ENCODE measurements at regions not wholly inside any gene's neighbourhood (a gene's known extent, or its start where the extent isn't known, plus 50 kb on each side); places are given as distances from the start of the nearest gene placed in this dataset.

DNA sequence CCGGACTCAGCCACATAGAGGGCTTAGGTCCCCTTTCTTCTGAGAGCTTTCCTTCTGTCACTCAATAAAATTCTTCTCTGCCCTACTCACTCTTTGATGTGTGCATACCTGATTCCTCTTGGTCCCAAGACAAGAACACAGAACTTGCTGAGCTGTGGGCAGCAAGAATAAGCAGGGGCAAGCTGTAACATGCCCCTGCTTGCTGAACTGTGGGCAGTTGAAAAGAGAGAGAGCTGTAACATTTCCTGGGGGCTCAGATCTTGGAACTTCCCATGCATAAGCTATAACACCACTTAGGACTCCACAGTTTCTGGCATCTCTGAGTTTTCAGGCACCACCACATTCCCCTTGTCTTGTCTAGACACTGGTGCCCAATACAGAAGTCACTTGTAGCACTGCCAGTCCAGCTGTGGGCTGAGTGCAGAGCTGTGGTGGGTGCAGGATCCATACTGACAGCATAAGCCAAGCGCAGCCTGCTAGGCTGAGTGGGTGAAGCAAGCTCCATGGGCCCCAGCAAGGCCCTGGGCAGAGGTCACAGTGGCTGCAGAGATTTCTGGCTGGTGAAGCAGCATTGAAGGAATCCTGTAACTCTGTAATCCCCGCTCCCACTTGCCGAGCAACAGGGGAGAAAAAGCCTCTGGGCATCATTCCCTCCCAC is 241.2 kb downstream of the PCDH10 start:
- CTCF ChIA-PET, result no interaction called here
- no peaks in the 10 kb centered on the region for H3F3A ChIP-seq (ENCODE audit: low read length, unreplicated experiment)
- H3K27me3 ChIP-seq (ENCODE audit: low read length), result no peaks in the 10 kb centered on the region
- H3K9me2 ChIP-seq (replicated peaks; ENCODE audit: low read length), result no peaks in the 10 kb centered on the region
- no peak overlapping the region for H2AFZ ChIP-seq (ENCODE audit: low read length)
- H3K4me1 ChIP-seq (ENCODE audit: insufficient read depth, low read length), result no peaks in the 10 kb centered on the region
- H3K4me3 ChIP-seq (ENCODE audit: low read length), result no peak overlapping the region
- no peak overlapping the region for H3K4me2 ChIP-seq (ENCODE audit: low read length)
- intact Hi-C loops (cut with micrococcal nuclease), result no loop called here
- no peaks in the 10 kb centered on the region for H3K36me3 ChIP-seq (ENCODE audit: low read depth, low read length)
- H3K9ac ChIP-seq (ENCODE audit: low read length), result no peak overlapping the region
- POLR2A ChIA-PET (ENCODE audit: unreplicated experiment), result no interaction called here
- H4K20me1 ChIP-seq (ENCODE audit: low read length), result no peaks in the 10 kb centered on the region
- H3K9me3 ChIP-seq (ENCODE audit: low read length), result no peaks in the 10 kb centered on the region
- DNase-seq (no peak), ATAC-seq (no peak)
- no peaks in the 10 kb centered on the region for H3K79me2 ChIP-seq (ENCODE audit: low read length)
- TF ChIP-seq EZH2 (IDR thresholded peaks at IDR 0.05; ENCODE audit: low read length, unreplicated experiment) (no peak), EZH2phosphoT487 (IDR thresholded peaks at IDR 0.05; ENCODE audit: borderline replicate concordance, low read length) (no peak)
- TF ChIP-seq, protein P1, sequence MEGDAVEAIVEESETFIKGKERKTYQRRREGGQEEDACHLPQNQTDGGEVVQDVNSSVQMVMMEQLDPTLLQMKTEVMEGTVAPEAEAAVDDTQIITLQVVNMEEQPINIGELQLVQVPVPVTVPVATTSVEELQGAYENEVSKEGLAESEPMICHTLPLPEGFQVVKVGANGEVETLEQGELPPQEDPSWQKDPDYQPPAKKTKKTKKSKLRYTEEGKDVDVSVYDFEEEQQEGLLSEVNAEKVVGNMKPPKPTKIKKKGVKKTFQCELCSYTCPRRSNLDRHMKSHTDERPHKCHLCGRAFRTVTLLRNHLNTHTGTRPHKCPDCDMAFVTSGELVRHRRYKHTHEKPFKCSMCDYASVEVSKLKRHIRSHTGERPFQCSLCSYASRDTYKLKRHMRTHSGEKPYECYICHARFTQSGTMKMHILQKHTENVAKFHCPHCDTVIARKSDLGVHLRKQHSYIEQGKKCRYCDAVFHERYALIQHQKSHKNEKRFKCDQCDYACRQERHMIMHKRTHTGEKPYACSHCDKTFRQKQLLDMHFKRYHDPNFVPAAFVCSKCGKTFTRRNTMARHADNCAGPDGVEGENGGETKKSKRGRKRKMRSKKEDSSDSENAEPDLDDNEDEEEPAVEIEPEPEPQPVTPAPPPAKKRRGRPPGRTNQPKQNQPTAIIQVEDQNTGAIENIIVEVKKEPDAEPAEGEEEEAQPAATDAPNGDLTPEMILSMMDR (conservative IDR thresholded peaks at IDR 0.05; ENCODE audit: low read depth, low read length), result no peak
- no peak overlapping the region for H3K27ac ChIP-seq (ENCODE audit: low read length)
- no TSS peak for BruUV-seq (replicated peaks)

DNA sequence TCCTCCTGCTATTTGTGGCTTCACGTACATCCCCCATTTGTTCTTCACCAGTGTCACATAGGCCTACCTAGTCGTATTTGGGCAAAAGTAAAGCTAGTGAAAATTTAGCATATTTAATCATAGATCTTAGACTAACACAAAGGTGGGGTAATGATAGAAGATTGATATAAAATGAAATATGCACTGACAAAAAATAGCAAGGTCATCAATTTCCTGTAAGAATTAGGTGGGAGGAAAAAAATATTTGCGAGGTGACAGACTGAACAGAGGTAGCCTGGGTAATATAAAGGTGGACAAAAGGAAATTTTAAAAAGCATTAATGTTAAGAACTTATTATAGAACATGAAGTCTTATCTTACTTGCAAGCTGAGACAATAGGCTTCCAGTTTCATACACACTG is 239.9 kb downstream of the PCDH10 start:
- H4K20me1 ChIP-seq (ENCODE audit: low read length), result no peaks in the 10 kb centered on the region
- H3K4me1 ChIP-seq (ENCODE audit: insufficient read depth, low read length), result no peaks in the 10 kb centered on the region
- ChIA-PET POLR2A (ENCODE audit: unreplicated experiment) (no interaction called here), CTCF (no interaction called here)
- no peak overlapping the region for H3K9ac ChIP-seq (ENCODE audit: low read length)
- no peak overlapping the region for H3K4me3 ChIP-seq (ENCODE audit: low read length)
- no peak for ATAC-seq
- intact Hi-C loops (cut with micrococcal nuclease), result no loop called here
- H2AFZ ChIP-seq (ENCODE audit: low read length), result no peak overlapping the region
- no peak overlapping the region for H3K4me2 ChIP-seq (ENCODE audit: low read length)
- no peaks in the 10 kb centered on the region for H3K36me3 ChIP-seq (ENCODE audit: low read depth, low read length)
- H3K9me3 ChIP-seq (ENCODE audit: low read length), result no peaks in the 10 kb centered on the region
- no TSS peak for BruUV-seq (replicated peaks)
- no peaks in the 10 kb centered on the region for H3F3A ChIP-seq (ENCODE audit: low read length, unreplicated experiment)
- no peaks in the 10 kb centered on the region for H3K9me2 ChIP-seq (replicated peaks; ENCODE audit: low read length)
- H3K27ac ChIP-seq (ENCODE audit: low read length), result no peak overlapping the region
- no peaks in the 10 kb centered on the region for H3K79me2 ChIP-seq (ENCODE audit: low read length)
- DNase-seq, result no peak
- no peak for TF ChIP-seq EZH2 (IDR thresholded peaks at IDR 0.05; ENCODE audit: low read length, unreplicated experiment)
- TF ChIP-seq, protein P1 (conservative IDR thresholded peaks at IDR 0.05; ENCODE audit: low read depth, low read length), result no peak
- no peak for TF ChIP-seq EZH2phosphoT487 (IDR thresholded peaks at IDR 0.05; ENCODE audit: borderline replicate concordance, low read length)
- no peaks in the 10 kb centered on the region for H3K27me3 ChIP-seq (ENCODE audit: low read length)

DNA sequence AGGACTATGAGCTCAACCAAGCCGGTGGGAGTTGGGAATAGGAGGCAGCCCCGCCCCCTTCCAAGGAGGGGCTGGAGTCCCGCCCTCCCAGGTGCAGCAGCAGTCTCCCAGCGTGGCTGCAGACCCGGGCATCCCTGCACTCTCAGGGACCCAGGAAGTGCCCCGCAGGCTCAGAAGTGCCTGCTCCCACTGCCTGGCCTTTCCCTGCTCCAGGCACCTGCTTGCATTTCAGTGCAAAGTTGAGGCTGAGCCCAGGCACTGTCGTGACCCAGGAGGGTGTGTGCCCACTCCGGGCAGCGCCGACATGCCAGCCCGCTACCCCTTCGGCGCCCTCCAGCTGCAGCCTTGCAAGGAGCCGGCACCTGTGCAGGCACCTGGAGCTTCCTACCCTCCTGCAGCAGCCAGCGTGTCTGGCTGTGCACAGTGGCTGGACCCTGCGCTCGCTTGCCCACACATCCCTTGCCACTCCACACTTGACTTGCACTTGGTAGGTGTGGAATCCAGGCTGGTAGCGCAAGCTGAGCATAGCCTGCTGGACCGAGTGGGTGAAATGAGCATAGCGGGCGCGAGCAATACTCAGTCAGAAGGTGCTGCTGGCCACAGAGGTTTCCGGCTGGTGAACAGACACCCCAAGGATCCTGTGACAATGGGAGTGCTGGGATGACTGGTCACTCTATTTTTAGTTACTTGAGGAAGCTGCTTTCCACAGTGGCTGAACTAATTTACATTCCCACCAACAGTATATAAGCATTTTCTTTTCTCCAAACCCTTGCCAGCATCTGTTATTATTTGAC is 236.3 kb downstream of the PCDH10 start:
- H3K4me3 ChIP-seq (ENCODE audit: low read length), result no peak overlapping the region
- no peaks in the 10 kb centered on the region for H3K9me2 ChIP-seq (replicated peaks; ENCODE audit: low read length)
- ChIA-PET POLR2A (ENCODE audit: unreplicated experiment) (no interaction called here), CTCF (no interaction called here)
- H3K36me3 ChIP-seq (ENCODE audit: low read depth, low read length), result no peaks in the 10 kb centered on the region
- no peaks in the 10 kb centered on the region for H3K79me2 ChIP-seq (ENCODE audit: low read length)
- H3F3A ChIP-seq (ENCODE audit: low read length, unreplicated experiment), result no peaks in the 10 kb centered on the region
- no TSS peak for BruUV-seq (replicated peaks)
- DNase-seq (no peak), ATAC-seq (no peak)
- no peaks in the 10 kb centered on the region for H4K20me1 ChIP-seq (ENCODE audit: low read length)
- H3K27ac ChIP-seq (ENCODE audit: low read length), result no peak overlapping the region
- H3K9me3 ChIP-seq (ENCODE audit: low read length), result no peaks in the 10 kb centered on the region
- no peaks in the 10 kb centered on the region for H3K27me3 ChIP-seq (ENCODE audit: low read length)
- TF ChIP-seq EZH2 (IDR thresholded peaks at IDR 0.05; ENCODE audit: low read length, unreplicated experiment), result no peak
- no peak for TF ChIP-seq EZH2phosphoT487 (IDR thresholded peaks at IDR 0.05; ENCODE audit: borderline replicate concordance, low read length)
- TF ChIP-seq, protein P1 (conservative IDR thresholded peaks at IDR 0.05; ENCODE audit: low read depth, low read length), result no peak
- no peak overlapping the region for H3K4me2 ChIP-seq (ENCODE audit: low read length)
- no peaks in the 10 kb centered on the region for H3K4me1 ChIP-seq (ENCODE audit: insufficient read depth, low read length)
- intact Hi-C loops (cut with micrococcal nuclease), result no loop called here
- H2AFZ ChIP-seq (ENCODE audit: low read length), result no peak overlapping the region
- no peak overlapping the region for H3K9ac ChIP-seq (ENCODE audit: low read length)

All from PC-3 (cell line).